Astrocyte (in vitro differentiated cells and primary cell): ENCODE measurements at regions not wholly inside any gene's neighbourhood (a gene's known extent, or its start where the extent isn't known, plus 50 kb on each side); places are given as distances from the start of the nearest gene placed in this dataset.

Experiments
- DNase-seq: peaks from one replicate; pipeline ENCODE4 v3.0.0-alpha.2; 2010; ENCODE audit warnings: low read depth
- FAIRE-seq: peaks from 2 replicates; lab custom pipeline; 2011; peaks lifted over from hg19 to GRCh38; lab: Jason Lieb, UNC
- H2AFZ ChIP-seq: 2 replicates; pipeline ENCODE4 v1.6.0; 2012; ENCODE audit warnings: low read depth, low read length, inconsistent platforms
- H3K27ac ChIP-seq: 2 replicates; pipeline ENCODE4 v1.5.1; 2011; ENCODE audit warnings: low read depth, low read length, inconsistent platforms
- H3K27me3 ChIP-seq: 2 replicates; pipeline ENCODE4 v1.6.0; 2011; ENCODE audit warnings: low read length, inconsistent platforms; ENCODE audit not compliant: insufficient read depth
- H3K36me3 ChIP-seq: 2 replicates; pipeline ENCODE4 v1.5.1; 2011; ENCODE audit warnings: low read length, inconsistent platforms; ENCODE audit not compliant: insufficient read depth
- H3K4me1 ChIP-seq: 2 replicates; pipeline ENCODE4 v1.5.1; 2011; ENCODE audit warnings: low read length, inconsistent platforms; ENCODE audit not compliant: insufficient read depth
- H3K4me2 ChIP-seq: 2 replicates; pipeline ENCODE4 v1.6.0; 2012; ENCODE audit warnings: low read length, inconsistent platforms
- H3K4me3 ChIP-seq: 2 replicates; pipeline ENCODE4 v1.5.1; 2011; ENCODE audit warnings: low read depth, mild to moderate bottlenecking, low read length, inconsistent platforms; ENCODE audit not compliant: insufficient read depth
- H3K79me2 ChIP-seq: 2 replicates; pipeline ENCODE4 v1.6.0; 2012; ENCODE audit warnings: mild to moderate bottlenecking, low read length, inconsistent platforms; ENCODE audit not compliant: insufficient read depth
- H3K9ac ChIP-seq: 2 replicates; pipeline ENCODE4 v1.6.0; 2012; ENCODE audit warnings: mild to moderate bottlenecking, low read length, inconsistent platforms
- H3K9me3 ChIP-seq: 2 replicates; pipeline ENCODE4 v1.5.1; 2012; ENCODE audit warnings: low read depth, mild to moderate bottlenecking, low read length, inconsistent platforms; ENCODE audit not compliant: insufficient read depth
- H4K20me1 ChIP-seq: 2 replicates; pipeline ENCODE4 v1.6.0; 2012; ENCODE audit warnings: low read length, inconsistent platforms; ENCODE audit not compliant: insufficient read depth
- H3K27ac Mint-ChIP-seq: one replicate; pipeline ENCODE4 v1.8.0; 2021; ENCODE audit warnings: mild to moderate bottlenecking, mixed read lengths; ENCODE audit not compliant: unreplicated experiment
- H3K27me3 Mint-ChIP-seq: one replicate; pipeline ENCODE4 v1.8.0; 2021; ENCODE audit warnings: low read depth, mixed read lengths; ENCODE audit not compliant: unreplicated experiment
- H3K36me3 Mint-ChIP-seq: one replicate; pipeline ENCODE4 v1.8.0; 2021; ENCODE audit warnings: low read depth, mixed read lengths; ENCODE audit not compliant: unreplicated experiment
- H3K4me1 Mint-ChIP-seq: one replicate; pipeline ENCODE4 v1.8.0; 2021; ENCODE audit warnings: low read depth, mixed read lengths; ENCODE audit not compliant: unreplicated experiment
- H3K4me3 Mint-ChIP-seq: one replicate; pipeline ENCODE4 v1.8.0; 2021; ENCODE audit warnings: mild to moderate bottlenecking, moderate library complexity, mixed read lengths; ENCODE audit not compliant: unreplicated experiment
- H3K9me3 Mint-ChIP-seq: one replicate; pipeline ENCODE4 v1.8.0; 2021; ENCODE audit warnings: mild to moderate bottlenecking, mixed read lengths; ENCODE audit not compliant: unreplicated experiment
- CTCF ChIP-seq: IDR thresholded peaks from 2 replicates; pipeline ENCODE4 v1.5.1; 2011; ENCODE audit warnings: low read depth, mild to moderate bottlenecking, inconsistent platforms, low read length, moderate library complexity; ENCODE audit not compliant: insufficient read depth
- EZH2 ChIP-seq: IDR thresholded peaks from 2 replicates; pipeline ENCODE4 v1.6.1; 2012; ENCODE audit warnings: mild to moderate bottlenecking, low read length, inconsistent platforms; ENCODE audit not compliant: insufficient read depth

- H2AFZ ChIP-seq, result no peak overlapping the region
- H3K79me2 ChIP-seq, result no peaks in the 10 kb centered on the region
- H3K9ac ChIP-seq, result no peak overlapping the region
- Mint-ChIP-seq H3K27ac (no peak overlapping the region), H3K27me3 (no peaks in the 10 kb centered on the region), H3K4me3 (no peak overlapping the region), H3K36me3 (peaks cover 2% of the 10 kb centered on the region), H3K9me3 (no peaks in the 10 kb centered on the region), H3K4me1 (no peaks in the 10 kb centered on the region)
- H3K4me2 ChIP-seq, result no peak overlapping the region
- FAIRE-seq (no peak), DNase-seq (no peak)
- no peaks in the 10 kb centered on the region for H3K4me1 ChIP-seq
- no peaks in the 10 kb centered on the region for H4K20me1 ChIP-seq
- H3K27me3 ChIP-seq, result no peaks in the 10 kb centered on the region
- H3K36me3 ChIP-seq, result no peaks in the 10 kb centered on the region
- H3K4me3 ChIP-seq, result no peak overlapping the region
- no peak overlapping the region for H3K27ac ChIP-seq
- TF ChIP-seq EZH2 (no peak), CTCF (no peak)
- no peaks in the 10 kb centered on the region for H3K9me3 ChIP-seq
These were observed 456.3 kb downstream of the ZEB2 start for GRCh38 chr2:144063602-144064001.

GRCh38 chr2:144054911-144055310 lies 465.0 kb downstream of the ZEB2 start:
- Histone ChIP-seq H3K9ac (no peak overlapping the region), H3K27ac (no peak overlapping the region), H3K36me3 (no peaks in the 10 kb centered on the region), H3K9me3 (no peaks in the 10 kb centered on the region), H3K4me1 (no peaks in the 10 kb centered on the region), H3K4me2 (no peak overlapping the region), H3K27me3 (no peaks in the 10 kb centered on the region), H3K79me2 (no peaks in the 10 kb centered on the region), H3K4me3 (no peak overlapping the region), H4K20me1 (no peaks in the 10 kb centered on the region), H2AFZ (no peak overlapping the region)
- Mint-ChIP-seq H3K36me3 (peaks cover 10% of the 10 kb centered on the region), H3K27me3 (no peaks in the 10 kb centered on the region), H3K4me1 (no peaks in the 10 kb centered on the region), H3K9me3 (peaks cover 2% of the 10 kb centered on the region), H3K4me3 (no peak overlapping the region), H3K27ac (no peak overlapping the region)
- FAIRE-seq (no peak), DNase-seq (no peak)
- TF ChIP-seq EZH2 (no peak), CTCF (no peak)

GRCh38 chr2:144052083-144052482 lies 467.8 kb downstream of the ZEB2 start:
- Mint-ChIP-seq H3K36me3 (peaks cover 8% of the 10 kb centered on the region), H3K4me3 (no peak overlapping the region), H3K9me3 (peaks cover 2% of the 10 kb centered on the region), H3K4me1 (no peaks in the 10 kb centered on the region), H3K27ac (no peak overlapping the region), H3K27me3 (no peaks in the 10 kb centered on the region)
- H3K4me3 ChIP-seq, result no peak overlapping the region
- H3K27me3 ChIP-seq, result no peaks in the 10 kb centered on the region
- H3K79me2 ChIP-seq, result no peaks in the 10 kb centered on the region
- no peak overlapping the region for H2AFZ ChIP-seq
- no peak overlapping the region for H3K27ac ChIP-seq
- TF ChIP-seq CTCF (no peak), EZH2 (no peak)
- DNase-seq (no peak), FAIRE-seq (no peak)
- H3K4me1 ChIP-seq, result no peaks in the 10 kb centered on the region
- H4K20me1 ChIP-seq, result no peaks in the 10 kb centered on the region
- H3K9me3 ChIP-seq, result no peaks in the 10 kb centered on the region
- H3K36me3 ChIP-seq, result no peaks in the 10 kb centered on the region
- H3K9ac ChIP-seq, result no peak overlapping the region
- H3K4me2 ChIP-seq, result no peak overlapping the region
